SW480 (cell line): ENCODE measurements at regions not wholly inside any gene's neighbourhood (a gene's known extent, or its start where the extent isn't known, plus 50 kb on each side); places are given as distances from the start of the nearest gene placed in this dataset.

Experiments
- DNase-seq: peaks from one replicate; pipeline ENCODE4 v3.0.0-alpha.2; 2016; ENCODE audit warnings: low spot score

DNA sequence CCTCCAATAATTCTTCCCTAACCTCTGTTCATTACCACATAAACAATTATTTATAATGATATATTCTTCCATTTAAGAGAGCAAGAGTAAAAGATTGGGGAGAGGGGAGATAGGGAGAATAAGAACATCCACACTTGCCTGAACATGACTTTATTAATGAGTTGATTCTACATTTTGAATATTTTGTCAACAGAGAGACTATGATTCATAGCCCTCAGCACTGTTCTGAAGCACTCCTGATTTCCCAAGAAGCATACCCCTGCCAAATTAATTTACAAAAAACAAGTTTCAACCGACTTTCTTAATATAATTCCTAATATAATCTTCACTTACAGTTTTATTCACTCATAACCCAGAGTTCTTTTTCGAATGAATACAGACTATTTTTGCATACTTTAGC, 828.8 kb downstream of the ROBO2 start:
- no peak for DNase-seq

DNA sequence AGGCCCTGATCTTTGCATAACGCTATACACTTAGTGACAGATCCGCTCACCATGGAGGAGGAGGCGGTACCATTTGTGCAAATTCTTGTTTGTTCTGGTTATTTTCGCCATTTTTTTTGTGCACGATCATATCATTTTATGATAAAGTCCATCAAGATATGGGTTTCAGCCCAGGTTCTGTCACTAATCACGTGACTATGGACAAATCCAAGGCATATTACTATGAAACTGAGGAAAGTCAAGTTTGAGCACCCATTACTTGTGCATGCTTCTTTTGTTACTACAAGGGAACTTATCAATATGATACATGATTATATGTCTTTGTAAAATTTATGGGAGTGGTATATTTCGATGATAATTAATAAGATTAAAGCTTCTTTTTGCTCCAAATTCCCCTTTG, 829.5 kb downstream of the ROBO2 start:
- DNase-seq = no peak

DNA sequence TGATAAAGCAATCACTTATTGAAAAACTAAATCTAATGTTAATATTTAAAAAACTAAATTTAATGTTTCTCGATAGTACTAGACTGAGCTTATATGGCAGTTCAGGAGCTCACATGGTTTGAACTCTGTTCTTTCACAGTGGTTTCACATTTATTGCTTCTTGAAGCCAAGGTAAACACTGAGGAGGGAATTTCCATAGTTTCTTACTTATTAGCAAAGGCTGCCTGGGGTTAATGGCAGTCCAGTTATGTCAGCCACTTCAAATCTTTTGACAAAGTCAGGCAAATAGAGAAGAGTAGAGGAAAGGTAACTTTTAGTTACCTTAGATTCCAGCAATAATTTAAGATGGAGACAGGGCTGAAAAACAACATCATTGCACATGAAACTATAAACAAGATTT, 831.5 kb downstream of the ROBO2 start:
- no peak for DNase-seq

DNA sequence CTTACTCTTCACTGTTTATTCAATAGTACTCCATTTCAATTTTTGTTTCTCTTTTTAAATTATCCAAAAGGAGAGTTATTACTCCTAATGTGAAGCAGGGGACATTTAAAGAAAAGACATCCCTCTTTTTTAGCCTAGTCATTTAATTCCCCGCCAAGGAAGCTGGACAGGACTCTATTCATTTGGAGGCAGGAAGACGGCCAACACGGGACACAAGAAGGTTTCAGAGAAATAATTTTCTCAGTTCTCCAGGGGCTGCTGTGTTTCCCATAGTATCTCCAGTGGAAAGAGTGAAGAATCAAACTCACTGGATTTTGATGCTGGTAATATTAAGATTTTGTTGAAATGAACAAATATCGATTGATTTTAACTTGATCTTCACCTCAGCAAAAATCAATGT, 833.7 kb downstream of the ROBO2 start:
- DNase-seq = no peak

DNA sequence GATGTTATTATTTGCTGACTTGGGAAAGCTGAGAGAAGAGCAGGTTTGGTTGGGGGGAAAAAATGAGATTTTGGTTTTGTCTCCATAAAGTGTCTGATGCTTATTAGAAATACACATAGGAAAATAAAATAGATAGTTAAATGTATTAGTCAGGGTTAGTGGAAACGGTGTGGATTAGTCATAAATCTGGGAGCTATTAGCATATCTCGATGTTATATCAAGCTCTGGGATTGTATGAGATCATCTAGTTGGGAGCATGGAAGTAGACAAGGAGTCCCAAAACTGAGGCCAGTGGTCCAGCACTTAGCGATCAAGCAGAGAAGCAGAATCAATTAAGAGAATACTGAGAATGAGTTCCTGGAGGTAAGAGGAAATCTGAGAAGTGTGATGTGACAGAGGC, 845.5 kb downstream of the ROBO2 start:
- DNase-seq = no peak

DNA sequence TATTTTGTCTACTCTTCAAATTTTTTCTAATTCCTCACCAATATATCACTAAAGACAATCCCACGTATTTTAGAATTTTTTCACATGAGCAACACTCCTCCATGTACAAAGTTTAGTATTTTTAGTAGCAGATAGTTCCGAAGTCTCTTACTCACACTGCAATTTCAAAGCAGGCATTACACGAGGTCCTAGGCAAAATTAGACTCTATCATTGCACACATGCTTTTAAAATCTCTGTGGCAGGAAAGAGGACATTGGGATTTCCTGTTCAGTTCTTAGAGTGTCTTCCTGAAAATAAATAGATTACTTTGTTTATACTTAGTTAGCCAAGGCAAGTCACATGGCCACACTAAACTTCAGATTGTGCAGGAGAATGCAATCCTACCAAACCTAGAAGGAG, 847.7 kb downstream of the ROBO2 start:
- no peak for DNase-seq

DNA sequence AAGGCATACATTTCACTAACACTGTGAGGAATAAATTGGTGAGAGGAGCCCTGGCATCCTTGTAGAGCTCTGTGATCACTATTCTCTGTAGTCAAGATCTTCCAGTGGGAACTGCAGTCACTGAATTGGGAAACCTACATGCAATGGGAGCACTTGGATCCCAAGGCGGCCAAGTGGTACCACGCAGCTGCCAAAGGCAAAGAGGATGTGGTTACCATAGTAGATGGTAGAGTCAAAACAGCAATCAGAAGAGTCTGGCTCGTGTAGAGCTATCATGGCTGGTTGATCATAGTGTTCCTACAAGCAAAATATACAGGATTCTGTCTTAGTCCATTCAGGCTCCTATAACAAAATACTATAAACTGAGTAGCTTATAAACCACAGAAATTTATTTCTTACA, 849.7 kb downstream of the ROBO2 start:
- DNase-seq = no peak

DNA sequence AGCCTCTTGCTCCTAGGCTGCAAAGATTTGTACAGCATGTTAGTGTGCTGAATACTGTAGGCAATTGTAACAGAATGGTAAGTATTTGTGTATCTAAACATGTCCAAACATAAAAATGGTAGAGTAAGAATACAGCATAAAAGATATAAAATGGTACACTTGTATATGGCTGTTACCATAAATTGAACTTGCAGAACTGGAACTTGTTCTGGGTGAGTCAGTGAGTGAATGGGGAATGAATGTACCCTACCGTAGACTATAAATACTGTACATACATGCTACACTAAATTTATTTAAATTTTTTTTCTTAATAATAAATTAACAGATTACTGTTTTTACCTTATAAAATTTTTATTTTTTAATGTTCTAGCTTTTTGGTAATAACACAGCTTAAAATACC, 858.7 kb downstream of the ROBO2 start:
- no peak for DNase-seq

DNA sequence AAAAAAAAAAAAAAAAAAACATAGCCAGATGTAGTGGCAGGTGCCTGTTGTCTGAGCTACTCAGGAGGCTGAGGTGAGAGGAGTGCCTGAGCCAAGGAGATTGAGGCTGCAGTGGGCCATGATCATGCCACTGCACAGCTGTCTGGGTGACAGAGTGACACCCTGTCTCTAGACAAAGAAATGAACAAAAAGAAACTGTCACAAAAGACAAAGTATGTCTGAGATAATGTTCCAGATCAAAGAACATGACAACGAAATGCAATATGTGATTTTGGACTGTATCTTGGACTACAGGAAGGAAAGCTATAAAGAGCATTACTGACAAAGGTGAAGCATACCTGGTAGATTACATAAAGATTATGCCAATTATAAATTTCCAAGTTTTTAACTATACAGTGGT, 862.8 kb downstream of the ROBO2 start:
- no peak for DNase-seq

DNA sequence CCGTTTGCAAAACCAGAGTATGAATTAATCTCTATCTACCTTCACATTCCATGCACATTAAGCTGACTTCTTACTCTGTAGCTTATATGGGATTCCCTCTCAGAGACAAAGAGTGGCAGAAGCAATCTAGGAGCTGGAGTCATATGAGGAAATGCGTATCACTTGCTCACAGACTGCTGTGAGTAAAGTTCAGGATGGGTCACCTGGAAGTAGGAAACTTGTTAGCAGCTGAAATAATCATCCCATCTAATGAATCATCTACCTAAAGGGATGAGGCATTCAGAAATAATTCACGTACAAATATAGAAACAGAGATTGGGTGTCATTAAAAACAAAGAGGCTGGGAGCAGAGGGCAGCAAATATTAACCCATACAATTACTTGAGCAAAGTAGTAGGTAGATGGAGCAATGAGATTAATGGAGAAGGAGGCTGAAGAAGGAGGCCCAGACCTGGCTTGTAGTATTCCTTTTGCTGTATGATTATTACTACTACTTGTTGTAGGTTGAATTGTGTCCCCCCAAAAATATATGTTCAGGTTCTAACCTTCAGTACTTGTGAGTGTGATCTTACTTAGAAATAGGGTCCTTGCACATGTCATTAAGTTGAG, 866.3 kb downstream of the ROBO2 start:
- DNase-seq = no peak

DNA sequence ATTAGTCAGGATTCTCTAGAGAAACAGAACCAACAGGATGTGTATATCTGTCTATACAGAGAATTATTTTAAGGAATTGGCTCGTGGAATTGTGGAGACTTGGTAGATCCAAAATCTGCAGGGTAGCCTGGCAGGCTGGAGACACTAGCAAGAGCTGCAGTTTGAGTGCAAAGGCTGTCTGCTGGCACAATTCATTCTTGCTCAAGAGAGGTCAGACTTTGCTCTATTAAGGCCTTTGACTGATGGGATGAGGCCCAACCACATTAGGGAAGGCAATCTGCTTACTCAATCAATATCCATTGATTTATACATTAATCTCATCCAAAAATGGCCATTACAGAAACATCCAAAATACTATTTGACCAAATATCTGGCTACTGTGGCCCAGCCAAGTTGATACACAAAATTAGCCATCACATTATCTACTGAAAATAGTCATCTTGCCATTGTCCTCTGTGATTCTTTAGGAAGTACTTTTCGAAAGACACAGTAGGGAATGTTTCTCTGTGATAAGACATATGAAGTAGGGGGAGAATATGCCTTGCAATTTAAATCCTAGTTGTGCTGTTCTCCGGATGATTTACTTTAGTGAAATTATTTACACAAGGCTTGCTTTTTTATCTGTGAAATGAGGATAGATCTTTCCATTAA, 873.8 kb downstream of the ROBO2 start:
- no peak for DNase-seq

DNA sequence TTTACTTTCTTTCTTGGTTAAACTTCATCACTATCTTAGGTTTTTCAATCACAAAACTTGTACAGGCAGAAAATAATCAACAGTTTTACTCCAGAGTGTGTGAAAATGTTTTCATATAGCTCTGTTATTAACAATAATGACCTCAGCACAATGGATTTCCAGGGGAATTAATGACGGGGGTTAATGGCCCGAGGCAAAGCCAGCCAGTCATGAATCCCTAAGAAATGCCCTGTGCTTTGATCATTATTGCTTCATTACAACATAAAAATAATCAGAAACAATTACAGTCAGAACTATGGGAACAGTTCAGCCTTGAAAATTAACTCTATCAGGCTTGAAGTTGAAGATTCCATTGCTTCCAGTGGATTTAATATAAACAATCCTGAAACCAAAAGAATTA, 875.4 kb downstream of the ROBO2 start:
- DNase-seq = no peak

DNA sequence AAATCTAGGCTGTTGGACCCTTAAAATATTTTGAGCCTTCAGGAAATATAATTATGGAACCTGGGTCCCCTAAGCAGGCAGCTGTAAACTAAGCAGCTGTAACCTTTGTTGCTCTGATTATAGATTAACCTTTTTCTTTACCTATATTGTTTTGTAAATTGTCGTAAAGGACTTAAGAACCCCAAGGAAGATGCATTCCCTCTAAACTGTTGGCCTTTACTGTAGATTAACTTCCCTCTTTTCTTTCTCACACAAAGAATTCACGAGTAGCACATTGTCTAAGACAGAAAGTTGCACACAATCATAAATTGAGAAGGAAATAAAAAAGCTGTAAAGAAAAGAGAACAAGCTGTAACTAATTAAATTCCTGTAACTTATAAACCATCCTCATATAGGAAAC, 877.3 kb downstream of the ROBO2 start:
- DNase-seq = no peak

DNA sequence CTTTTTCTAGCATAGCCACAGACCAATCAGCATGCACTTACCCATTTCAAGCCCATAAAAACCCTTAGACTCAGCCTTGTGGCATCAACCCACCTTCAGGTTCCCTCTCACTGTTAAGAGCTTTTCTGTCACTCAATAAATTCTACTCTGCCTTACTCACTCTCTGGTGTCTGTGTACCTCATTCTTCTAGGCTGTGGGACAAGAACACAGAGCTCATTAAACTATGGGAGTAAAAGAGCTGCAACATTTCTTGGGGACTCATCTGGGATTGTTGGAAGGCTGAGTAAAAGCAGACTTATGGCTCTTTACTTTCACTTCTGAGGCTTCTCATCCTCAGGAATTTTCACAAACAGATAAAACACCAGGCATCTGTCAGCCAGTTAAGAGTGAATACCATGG, 879.3 kb downstream of the ROBO2 start:
- no peak for DNase-seq

DNA sequence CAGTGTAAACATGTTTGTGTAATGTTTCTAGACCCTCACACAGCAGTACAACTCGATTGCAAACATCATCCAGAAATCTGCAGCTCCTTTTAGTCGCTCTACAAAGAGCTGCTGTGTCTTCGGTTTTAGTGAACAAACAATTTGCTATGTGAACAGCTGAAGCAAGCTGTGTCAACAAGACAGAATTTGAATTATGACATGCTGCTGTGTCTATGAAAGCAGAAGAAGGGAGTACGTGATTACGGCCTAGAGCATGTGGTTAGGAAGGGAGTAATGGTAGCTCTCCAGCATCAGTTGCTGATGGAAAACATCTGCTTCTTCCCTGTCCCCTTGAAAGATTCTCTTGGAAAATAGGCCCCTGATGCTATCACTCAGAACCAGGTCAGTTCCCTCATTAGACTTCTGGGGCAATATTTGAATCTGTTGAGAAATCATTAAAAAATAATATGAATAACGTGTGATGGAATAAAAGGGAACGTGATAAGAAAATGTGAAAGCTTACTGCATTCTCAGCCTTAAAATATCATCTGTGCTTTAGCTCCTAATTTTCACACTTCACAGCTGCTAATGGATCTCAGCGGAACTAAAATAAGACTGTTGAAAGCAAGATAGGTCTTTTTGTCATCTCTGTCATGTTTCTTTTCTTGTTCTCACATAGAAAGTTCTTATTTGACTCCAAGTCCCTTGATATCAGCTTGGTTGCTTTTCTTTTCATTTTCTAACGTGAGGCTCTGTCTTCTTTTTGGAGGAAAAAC, 891.5 kb downstream of the ROBO2 start:
- DNase-seq = no peak

DNA sequence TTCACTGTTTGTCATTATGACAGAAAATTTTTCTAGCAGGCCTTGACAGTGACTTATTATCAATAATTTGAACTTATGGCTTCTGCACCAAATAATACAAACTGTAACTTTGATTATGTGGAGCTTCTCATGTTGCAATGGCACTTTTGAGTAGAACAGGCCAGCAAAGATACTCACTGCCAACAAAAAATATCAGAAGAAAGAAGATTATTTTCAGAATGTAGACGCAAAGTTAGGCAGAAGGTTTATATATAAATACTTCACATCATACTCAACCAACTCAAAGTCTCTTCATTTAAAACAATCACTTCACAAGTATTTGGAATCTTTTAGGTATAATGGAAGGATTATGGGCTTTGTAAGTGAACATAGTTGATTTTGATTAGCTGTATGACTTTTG, 893.0 kb downstream of the ROBO2 start:
- no peak for DNase-seq

DNA sequence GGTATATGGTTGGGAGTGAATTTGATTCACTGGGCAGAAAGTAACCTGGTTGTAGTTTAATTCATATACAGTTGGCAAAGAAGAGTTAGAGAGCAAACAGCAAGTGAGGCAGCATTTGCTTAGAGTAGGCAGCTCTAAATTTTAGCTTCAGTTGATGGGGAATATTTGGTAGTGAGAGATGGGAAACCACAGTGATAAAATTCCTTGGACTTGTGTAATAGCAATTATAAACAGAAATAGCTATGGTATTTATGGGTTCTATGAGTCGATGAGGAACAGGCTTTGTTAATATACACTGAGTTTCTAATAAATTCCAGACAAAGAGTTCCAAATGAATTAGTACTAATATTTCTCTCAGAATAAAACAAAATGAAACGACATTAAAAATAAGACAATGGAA, 894.0 kb downstream of the ROBO2 start:
- no peak for DNase-seq

DNA sequence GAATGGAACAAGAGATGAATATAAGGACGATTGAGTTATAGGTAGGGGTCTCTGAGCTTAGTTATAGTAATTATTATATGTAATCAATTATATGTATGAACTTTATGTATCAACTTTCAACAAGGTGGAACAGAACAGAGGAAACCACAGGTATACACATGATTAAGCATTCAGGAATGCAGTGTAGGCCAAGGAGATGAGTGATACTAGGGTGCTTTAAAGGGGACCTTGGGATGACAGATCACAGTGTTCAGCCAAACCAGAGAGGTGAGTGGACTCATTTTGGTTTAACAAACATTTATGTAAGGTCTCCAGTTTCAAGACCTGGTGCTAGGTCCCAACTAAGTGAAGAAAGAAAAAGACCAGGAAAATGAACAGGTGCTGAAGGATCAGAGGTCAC, 895.5 kb downstream of the ROBO2 start:
- peak; percentile 82 for DNase-seq

DNA sequence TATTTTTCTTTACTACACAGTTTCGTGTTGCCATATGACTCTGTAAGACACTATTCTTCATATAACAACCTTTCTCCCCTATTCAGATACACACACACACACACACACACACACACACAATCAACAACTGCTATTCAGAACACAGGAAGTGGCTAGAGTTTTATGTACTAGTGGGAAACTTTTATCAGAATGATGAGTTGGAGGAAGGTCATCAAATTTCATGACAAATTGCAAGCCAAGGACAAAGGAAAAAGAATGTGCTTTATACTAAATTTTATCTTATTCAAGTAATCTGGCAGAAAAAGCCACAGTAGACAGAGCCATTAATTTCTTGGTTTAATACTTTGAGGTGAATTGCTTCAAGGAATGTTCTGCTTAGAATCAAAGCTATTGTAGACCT, 899.8 kb downstream of the ROBO2 start:
- DNase-seq = no peak

DNA sequence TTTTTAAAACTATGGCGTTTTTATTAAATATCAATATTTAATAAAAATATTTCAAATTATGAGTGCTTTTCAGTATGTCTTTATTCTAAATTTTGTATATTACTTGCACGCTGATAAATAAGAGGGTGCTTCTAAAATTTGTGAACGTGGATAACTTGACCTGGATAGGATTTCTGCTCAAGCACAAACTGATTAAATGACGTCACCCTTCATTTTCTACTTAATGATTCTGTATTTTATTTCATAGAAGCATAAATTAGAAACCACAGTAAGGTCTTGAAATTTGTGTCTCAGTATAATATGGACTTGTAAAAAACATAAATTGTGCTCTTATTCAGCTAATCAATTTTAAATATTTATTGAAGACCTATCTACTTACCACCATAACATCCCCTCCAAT, 903.7 kb downstream of the ROBO2 start:
- no peak for DNase-seq

DNA sequence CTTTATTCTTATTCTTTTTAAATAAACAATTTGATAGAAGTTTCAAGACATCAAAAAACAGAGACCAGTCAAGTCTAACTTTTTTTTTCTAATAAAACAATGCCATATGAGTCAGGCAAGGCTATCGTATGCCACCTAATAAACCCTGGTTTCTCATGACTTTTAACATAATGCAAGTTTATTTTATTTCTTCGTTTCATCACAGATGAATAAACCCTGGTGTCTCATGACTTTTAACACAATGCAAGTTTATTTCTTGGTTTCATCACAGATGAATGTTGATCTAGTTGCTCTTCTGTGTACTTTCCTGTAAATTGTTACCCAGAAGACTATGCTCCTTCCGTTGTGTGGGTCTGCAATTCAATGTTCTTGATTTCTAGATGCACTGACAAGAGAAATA, 905.4 kb downstream of the ROBO2 start:
- DNase-seq = no peak

DNA sequence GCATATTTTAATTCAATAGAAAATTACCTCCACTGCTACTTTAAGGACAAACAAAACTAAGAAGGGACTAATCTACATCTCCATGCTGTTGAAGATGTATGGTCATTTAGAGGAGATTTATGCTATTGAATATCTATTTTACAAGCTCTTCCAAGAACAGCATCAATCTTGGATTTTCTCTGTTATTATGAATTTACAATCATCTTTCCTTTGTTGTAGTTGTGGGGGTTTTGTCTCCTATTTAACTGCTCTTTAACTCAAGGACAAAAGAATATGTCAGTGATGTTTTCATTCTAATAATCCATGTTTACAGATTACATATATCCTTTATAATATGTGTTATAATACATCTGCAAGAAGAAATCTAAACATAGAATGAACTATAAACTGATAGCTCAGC, 907.8 kb downstream of the ROBO2 start:
- no peak for DNase-seq

DNA sequence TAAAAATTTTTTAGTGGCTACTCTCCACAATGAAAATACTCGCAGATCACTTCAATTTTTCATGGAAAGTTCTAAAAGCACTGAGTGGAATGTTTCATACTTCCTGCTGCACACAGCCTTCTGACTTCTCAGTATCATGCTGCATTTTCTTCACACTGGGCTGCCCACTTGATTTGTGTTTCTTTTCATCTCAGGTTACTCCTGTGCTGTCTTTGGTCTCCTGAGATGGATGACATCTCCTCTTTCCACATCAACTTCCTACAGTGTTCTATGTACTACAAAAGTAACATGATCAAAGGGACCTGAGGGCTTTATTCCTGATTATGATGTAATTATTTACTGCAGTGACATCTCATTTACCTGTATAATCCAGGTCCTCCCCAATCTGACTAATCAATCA, 927.7 kb downstream of the ROBO2 start:
- no peak for DNase-seq

DNA sequence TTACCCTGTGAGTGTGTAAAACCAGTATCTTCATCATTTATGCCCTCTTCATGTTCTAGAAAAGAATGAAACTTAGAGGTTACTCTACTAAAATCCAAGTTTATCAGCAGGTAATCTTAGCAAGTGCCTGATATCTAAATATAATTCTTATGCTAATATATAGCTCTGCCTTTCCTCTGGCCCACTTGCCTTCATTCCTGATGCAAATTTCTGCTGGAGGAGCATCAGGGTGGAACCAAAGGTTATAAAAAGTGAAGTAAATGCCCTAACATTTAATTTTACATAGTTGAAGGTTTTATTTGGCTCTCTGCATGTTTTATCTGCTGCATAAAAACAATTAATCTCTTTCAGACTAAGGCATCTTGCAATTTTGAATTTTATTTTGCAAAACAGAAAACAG, 936.2 kb downstream of the ROBO2 start:
- no peak for DNase-seq
